IPS-NIHi11 (cell line): ENCODE measurements at regions not wholly inside any gene's neighbourhood (a gene's known extent, or its start where the extent isn't known, plus 50 kb on each side); places are given as distances from the start of the nearest gene placed in this dataset.
"Not testable (repeated sequence)": the region's sequence is repeated elsewhere in the genome, so short reads cannot be mapped to it uniquely, and the experiment has no call there.

Experiments
- DNase-seq: peaks from one replicate; pipeline ENCODE4 v3.0.0; 2012; ENCODE audit warnings: mixed read lengths, low spot score

- DNase-seq: no peak
Observed at GRCh38 chr3:109656225-109656624, 318.9 kb upstream of the DPPA4 start.

GRCh38 chr3:109678600-109678999 lies 341.3 kb upstream of the DPPA4 start:
- DNase-seq: no peak

- DNase-seq: no peak
Observed at GRCh38 chr3:109679664-109680063, 342.3 kb upstream of the DPPA4 start.

GRCh38 chr3:109683746-109684145 lies 346.4 kb upstream of the DPPA4 start:
- DNase-seq: no peak

DNA sequence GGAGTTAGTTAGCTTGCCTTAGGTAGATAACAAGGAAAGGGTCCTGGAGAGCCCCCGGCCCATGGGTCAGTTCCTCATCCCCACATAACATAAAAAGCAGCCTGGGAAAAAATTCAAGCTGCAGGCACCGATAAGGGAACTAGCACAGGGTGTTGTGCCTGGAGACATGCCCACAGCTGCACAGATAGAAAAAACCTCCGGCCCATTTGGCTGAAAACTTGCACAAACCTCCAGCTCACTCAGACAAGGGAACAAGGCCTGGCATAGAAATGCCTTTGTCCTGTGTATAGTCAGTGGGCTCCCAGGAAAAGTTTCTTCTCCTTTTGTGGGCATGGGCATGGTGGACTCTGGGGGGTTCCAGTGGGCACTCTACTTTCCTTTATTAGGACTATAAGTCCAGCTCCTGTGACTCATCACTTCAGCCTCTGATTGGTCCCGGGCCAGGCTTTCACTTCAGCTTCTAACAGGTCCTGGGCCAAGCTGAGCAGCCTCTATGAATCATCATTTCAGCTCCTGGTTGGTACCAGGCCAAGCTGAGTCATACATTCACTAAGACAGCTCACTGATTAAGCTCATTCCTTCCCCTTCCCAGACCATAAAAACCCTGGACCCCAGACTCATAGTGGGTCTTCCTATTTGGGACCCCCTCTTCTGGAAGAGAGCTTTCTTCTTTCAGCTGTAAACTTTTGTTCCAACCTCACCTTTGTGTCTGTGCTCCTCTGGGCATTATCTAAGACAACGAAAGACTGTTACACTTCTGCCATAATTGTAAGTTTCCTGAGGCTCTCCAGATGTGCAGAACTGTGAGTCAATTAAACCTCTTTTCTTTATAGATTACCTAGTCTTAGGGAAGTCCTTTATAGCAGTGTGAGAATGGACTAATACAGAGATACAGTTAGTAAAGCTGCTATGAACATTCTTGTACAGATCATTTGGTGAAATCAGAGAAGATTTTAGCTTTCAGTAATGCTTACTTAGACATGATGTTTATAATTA lies 348.0 kb upstream of the DPPA4 start:
- peak; percentile 14 for DNase-seq

DNA sequence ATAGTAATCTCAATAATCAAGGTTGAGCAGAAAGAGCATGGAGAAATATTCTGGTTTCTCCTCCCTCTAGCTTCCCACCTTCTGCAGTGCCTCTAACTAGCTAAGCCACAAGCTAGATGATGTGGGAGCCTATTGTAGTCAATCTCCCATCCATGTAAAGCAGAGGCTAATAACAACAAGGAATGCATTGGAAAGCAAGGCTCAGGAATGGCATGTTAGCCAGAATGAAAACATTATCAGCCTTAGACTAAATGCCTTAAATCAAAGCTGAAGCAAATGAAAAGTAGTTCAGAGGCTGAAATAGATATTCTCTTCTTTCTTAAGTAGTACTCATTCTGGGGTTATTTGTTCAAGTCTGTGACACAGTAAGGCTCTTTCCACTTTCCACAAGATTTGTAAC lies 350.3 kb upstream of the DPPA4 start:
- no peak for DNase-seq

DNA sequence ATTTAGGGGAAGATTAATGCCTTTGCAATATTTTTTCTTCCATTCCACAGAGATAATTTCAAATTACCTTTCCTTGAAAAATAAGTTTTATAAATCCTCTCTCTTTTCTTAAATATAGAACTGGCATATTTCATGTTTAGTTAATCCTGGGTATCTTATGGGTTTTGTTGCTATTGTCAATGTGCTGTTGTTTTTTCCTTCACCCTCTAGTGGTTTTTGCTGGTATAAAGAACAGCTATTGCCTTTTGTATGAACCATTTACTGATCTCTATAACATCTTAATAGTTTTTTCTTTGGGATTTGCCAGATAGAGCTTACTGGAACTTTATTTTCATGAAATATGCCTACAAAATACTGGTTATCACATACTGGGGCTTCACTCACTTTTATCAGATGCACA lies 359.6 kb upstream of the DPPA4 start:
- no peak for DNase-seq

DNA sequence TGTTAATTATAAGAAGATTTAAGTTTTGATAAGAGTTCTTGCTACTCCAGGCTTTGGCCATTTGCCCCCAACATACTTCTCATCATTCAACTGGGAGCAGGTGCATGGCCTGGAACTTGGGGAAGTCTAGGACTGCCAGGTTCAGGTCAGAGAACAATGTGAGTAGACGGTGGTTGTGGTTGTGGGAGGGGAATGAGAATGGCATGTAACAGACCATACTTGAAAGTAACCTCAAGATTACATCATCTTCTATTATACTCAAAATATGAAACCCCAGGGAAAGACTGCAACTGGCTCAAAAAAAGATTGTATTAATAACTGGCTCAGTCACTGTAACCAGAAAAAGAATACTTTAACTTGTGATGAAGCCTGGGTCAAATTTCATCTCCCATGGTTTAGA lies 364.9 kb upstream of the DPPA4 start:
- DNase-seq: no peak

DNA sequence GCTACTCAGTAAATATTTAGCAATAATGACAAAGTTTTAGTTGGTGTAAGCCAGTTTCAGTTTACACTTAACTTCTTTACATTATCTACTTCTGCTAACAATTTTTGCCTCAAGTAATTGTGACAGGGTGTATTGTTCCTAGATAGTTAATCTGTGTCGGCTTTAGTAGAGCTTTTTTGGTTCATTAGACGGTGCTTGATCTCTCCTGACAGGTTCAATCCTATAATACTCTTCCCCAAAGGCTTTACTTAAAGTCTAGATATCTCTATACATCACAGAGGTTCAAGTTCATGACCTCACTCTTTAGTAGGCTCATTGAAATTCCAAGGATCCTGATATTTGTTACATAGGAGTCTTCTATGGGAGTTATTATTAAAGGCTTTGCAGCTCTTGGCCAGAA lies 365.6 kb upstream of the DPPA4 start:
- DNase-seq: no peak

DNA sequence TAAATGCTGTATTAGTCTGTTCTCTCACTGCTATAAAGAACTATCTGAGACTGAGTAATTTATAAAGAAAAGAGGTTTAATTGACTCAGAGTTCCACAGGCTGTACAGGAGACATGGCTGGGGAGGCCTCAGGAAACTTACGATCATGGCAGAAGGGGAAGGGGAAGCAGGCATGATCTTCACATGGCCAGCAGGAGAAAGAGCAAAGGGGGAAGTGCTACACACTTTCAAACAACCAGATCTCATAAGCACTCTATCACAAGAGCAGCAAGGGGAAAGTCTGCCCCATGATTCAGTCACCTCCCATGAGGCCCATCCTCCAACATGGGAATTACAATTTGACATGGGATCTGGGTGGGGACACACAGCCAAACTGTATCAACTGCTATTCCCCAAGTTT lies 367.8 kb upstream of the DPPA4 start:
- DNase-seq: not testable (repeated sequence)

DNA sequence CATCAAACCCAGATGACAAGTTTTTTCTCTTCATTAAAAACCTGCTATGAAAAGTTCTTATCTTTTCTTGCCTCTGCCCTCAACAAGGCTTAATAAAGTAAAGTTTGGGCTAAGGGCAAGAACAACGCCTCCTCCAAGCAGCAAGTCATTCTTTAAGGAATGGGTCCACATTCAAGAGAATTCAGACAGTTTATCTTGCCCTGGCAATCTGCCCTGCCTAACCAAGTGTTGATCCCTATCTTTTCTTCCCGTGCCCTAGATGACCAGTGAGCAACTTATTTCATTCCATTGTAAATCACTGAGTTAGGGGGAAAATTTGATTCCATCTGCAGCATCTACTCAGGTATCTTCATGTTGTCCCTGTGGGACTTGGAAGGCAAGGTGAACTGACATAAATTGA lies 370.3 kb upstream of the DPPA4 start:
- DNase-seq: no peak

GRCh38 chr3:109713288-109713687 lies 375.9 kb upstream of the DPPA4 start:
- no peak for DNase-seq

DNA sequence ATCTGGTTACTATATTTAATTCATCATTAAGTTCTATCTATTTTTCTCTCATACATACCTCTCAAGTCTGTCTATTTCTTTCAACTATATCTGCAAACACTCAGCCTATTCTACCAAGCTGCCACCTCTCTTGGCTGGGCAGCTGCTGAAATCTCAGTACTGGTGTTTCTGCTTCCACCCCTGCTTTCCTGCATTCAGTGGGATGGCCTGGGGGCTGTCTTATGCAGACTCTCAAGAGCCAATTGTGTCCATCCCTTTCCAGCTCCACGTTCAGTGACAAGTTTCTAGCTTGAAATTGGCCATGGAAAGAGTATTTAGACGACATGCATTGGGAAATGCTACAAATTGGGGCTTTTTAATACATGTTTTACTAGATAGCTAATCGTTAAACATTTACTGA lies 378.4 kb upstream of the DPPA4 start:
- DNase-seq: peak; percentile 18

DNA sequence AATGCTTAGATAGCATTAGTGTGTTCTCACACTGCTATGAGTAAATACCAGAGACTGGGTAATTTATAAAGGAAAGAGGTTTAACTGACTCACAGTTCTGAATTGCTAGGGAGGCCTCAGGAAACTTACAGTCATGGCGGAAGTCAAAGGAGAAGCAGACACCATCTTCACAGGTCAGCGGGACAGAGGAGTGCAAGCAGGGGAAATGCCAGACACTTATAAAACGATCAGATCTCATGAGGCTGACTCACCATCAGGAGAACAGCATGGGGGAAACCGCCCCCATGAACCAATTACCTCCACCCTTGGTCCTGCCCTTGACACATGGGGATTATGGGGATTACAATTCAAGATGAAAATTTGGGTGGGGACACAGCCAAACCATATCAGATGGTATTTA lies 381.5 kb upstream of the DPPA4 start:
- no peak for DNase-seq

DNA sequence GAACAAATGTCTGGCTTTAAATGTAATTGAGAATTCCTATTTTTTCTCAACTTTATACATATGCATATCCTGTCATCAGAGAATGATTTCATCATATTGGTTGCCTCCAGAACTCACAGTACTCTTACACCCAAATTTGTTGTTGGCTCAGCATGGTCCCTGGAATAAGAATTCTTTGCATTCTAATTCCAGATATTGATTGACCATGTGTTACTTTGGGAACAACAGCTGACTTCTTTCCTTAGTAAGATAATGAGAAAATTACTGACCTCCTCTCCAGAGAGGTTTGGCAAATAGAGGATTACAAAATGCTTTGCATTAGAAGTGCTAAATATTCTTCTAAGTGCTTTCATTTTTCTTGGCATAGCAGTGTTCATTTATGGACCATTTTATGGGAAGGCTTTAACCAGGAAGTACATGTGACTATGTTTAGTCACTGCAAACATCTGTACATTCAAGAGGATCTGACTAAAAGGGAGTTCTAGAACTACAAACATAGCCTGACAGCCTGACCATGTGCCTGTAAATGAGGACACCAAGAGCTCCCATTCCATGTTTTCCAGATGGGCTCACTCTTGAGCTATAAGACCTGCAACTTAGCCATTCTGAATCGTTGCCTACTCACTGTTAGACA lies 391.6 kb upstream of the DPPA4 start:
- no peak for DNase-seq

DNA sequence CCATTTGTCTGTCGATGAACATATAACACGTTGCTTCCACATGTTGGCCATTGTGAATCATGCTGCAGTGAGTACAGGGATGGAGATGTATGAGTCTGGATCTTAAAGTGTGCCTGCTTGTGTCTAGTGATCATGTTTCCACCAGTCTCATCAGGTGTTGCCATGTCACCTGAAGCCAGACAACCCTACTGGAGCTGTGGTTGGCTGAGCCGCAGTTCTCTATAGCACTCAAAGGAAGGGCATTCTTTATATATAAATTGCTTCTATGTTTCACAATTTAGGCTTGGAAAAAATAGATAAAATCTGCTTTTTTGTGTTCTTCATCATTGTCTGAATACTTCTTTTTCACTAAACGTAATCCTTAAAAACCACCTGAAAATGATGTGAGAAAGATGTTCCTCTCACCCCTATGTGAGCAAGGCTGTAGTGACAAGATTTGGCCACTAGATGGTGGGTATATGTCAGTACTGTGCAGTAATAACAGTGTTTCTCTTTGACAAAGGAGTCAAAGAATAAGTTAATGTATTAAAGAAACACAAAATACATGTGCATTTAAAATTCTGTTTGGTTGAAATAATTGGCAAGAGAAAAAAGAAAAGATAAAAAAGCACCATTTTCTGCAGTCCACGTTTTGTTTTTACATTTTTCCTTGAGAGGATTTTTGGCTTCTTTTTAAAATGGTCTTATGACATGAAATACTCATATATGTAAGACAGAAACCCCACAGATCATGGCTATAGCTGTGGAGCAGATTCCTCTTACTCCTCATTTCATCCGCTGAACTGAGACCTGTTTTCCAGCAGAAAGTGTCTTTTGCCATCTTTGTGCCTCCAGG lies 394.5 kb upstream of the DPPA4 start:
- peak; percentile 38 for DNase-seq

- DNase-seq: no peak
Observed at GRCh38 chr3:109743981-109744380, 406.6 kb upstream of the DPPA4 start.

GRCh38 chr3:109772520-109772919 lies 435.2 kb upstream of the DPPA4 start:
- no peak for DNase-seq

- no peak for DNase-seq
Observed at GRCh38 chr3:109774108-109774507, 436.8 kb upstream of the DPPA4 start.

DNA sequence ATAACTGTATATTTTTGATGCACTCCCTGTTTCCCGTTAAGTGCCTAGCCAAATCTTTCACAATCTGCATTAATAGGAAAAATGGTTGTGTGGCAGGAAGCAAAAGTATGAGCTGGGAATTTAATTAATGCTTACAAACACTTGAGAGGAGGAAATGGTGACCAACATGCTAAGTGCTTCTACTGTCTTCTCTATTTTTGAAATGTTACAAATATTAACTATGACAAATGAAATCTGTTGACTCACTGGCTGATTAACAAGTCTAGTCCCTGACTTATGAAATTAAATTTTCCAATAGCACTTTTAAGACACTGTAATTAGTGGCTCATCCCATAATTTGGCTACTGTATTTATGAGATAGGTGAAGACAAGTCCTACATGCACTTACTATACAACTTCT lies 446.9 kb upstream of the DPPA4 start:
- no peak for DNase-seq

- no peak for DNase-seq
Observed at GRCh38 chr3:109784852-109785631, 447.7 kb upstream of the DPPA4 start.

DNA sequence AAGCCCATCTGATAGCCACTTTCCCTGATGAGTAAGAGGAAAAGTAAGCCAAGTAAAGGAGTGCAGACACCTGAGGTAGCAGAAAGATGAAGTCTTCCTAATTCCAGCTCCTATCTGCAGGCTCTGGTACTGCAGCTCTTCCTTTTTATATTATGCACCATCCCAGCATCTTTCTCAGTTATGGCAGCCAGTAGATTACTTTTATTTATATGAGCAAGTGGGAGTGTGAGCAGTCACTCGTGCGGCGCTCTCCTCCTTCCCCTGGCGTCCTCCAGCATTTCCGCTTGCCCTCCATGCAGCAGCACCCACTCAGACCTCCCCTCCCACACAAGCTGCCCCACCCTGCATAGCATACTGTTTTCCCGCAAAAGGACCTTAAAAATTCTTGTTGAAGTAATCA lies 465.9 kb upstream of the DPPA4 start:
- peak; percentile 20 for DNase-seq
